WTC11 (cell line): ENCODE measurements at regions not wholly inside any gene's neighbourhood (a gene's known extent, or its start where the extent isn't known, plus 50 kb on each side); places are given as distances from the start of the nearest gene placed in this dataset.

Source experiments
- ATAC-seq: fragments of 200-7000 bp; cut with Tn5 transposase; 2 replicates; pipeline ENCODE4 v1.10.0; 2021; ENCODE audit warnings: mild to moderate bottlenecking, moderate library complexity
- CTCF ChIA-PET: fragments of 300-600 bp; sonication (Branson Sonifier 250); formaldehyde crosslinking; loops from one replicate; lab custom pipeline; 2021; ENCODE audit warnings: antibody characterized with exemption; lab: Charles Lee
- POLR2A ChIA-PET: fragments of 350-600 bp; sonication (Branson Sonifier 250); formaldehyde crosslinking; loops from one replicate; lab custom pipeline; 2021; ENCODE audit warnings: antibody characterized with exemption; lab: Charles Lee
- DNase-seq: peaks from one replicate; pipeline ENCODE4 v3.0.0; 2021; ENCODE audit warnings: low spot score
- H3K27ac Mint-ChIP-seq: 2 replicates; pipeline ENCODE4 v1.8.0; 2021; ENCODE audit warnings: mixed read lengths
- H3K27me3 Mint-ChIP-seq: 2 replicates; pipeline ENCODE4 v1.8.0; 2021; ENCODE audit warnings: low read depth, mild to moderate bottlenecking, moderate library complexity, mixed read lengths
- H3K36me3 Mint-ChIP-seq: 2 replicates; pipeline ENCODE4 v1.8.0; 2021; ENCODE audit warnings: mixed read lengths
- H3K4me1 Mint-ChIP-seq: 2 replicates; pipeline ENCODE4 v1.8.0; 2022; ENCODE audit warnings: mixed read lengths
- H3K4me3 Mint-ChIP-seq: 2 replicates; pipeline ENCODE4 v1.8.0; 2021; ENCODE audit warnings: mild to moderate bottlenecking, moderate library complexity, mixed read lengths
- H3K9me3 Mint-ChIP-seq: 2 replicates; pipeline ENCODE4 v1.8.0; 2021; ENCODE audit warnings: mixed read lengths
- ARID4B ChIP-seq: sonication (generic); formaldehyde crosslinking; IDR thresholded peaks from 2 replicates; pipeline ENCODE4 v1.8.0; 2023; ENCODE audit warnings: missing genetic modification reagents, mild to moderate bottlenecking, borderline replicate concordance
- ATF6 ChIP-seq: sonication (generic); formaldehyde crosslinking; IDR thresholded peaks from 2 replicates; pipeline ENCODE4 v1.8.1; 2023; ENCODE audit warnings: mild to moderate bottlenecking, missing genetic modification reagents
- CDX4 ChIP-seq: fragments of 250-450 bp; sonication (Bioruptor Pico); IDR thresholded peaks from 2 replicates; pipeline ENCODE4 v1.9.0; 2021; ENCODE audit warnings: moderate library complexity, mild to moderate bottlenecking, inconsistent platforms, borderline replicate concordance
- ELF4 ChIP-seq: sonication (generic); formaldehyde crosslinking; IDR thresholded peaks from 2 replicates; pipeline ENCODE4 v1.8.1; 2022; ENCODE audit warnings: low read depth, mild to moderate bottlenecking, moderate library complexity, missing genetic modification reagents
- IRF1 ChIP-seq: sonication (generic); formaldehyde crosslinking; IDR thresholded peaks from 2 replicates; pipeline ENCODE4 v1.8.0; 2023; ENCODE audit warnings: missing genetic modification reagents
- IRF2 ChIP-seq: sonication (generic); formaldehyde crosslinking; IDR thresholded peaks from 2 replicates; pipeline ENCODE4 v1.8.0; 2022; ENCODE audit warnings: low read depth, missing genetic modification reagents, borderline replicate concordance
- MAX ChIP-seq: sonication (generic); formaldehyde crosslinking; IDR thresholded peaks from 2 replicates; pipeline ENCODE4 v1.8.0; 2022; ENCODE audit warnings: mild to moderate bottlenecking, missing genetic modification reagents
- PRDM15 ChIP-seq: sonication (generic); formaldehyde crosslinking; IDR thresholded peaks from 2 replicates; pipeline ENCODE4 v1.8.0; 2022; ENCODE audit warnings: missing genetic modification reagents
- ZMAT4 ChIP-seq: fragments of 250-450 bp; sonication (Bioruptor Pico); IDR thresholded peaks from 2 replicates; pipeline ENCODE4 v1.9.0; 2021; ENCODE audit warnings: mild to moderate bottlenecking
- ZNF263 ChIP-seq: sonication (generic); formaldehyde crosslinking; IDR thresholded peaks from 2 replicates; pipeline ENCODE4 v1.8.1; 2022; ENCODE audit warnings: low read depth, mild to moderate bottlenecking, moderate library complexity, missing genetic modification reagents
- ZNF396 ChIP-seq: fragments of 250-450 bp; sonication (Bioruptor Pico); IDR thresholded peaks from 2 replicates; pipeline ENCODE4 v1.8.0; 2021; ENCODE audit warnings: mild to moderate bottlenecking, moderate library complexity, borderline replicate concordance
- ZNF532 ChIP-seq: fragments of 250-450 bp; sonication (Bioruptor Pico); IDR thresholded peaks from 2 replicates; pipeline ENCODE4 v1.9.0; 2021; ENCODE audit warnings: mild to moderate bottlenecking, borderline replicate concordance

GRCh38 chr17:33385133-33385532 lies 92.0 kb upstream of the ASIC2 start:
- DNase-seq = peak; percentile 33
- peaks cover 26% of the 10 kb centered on the region for H3K4me1 Mint-ChIP-seq
- H3K27me3 Mint-ChIP-seq = no peaks in the 10 kb centered on the region; the same call in 1 of the 2 replicates
- H3K9me3 Mint-ChIP-seq = no peaks in the 10 kb centered on the region
- ChIA-PET CTCF (interaction anchor here (0.6 to 0.9 kb wide), 2 partner anchors 266 to 1561 kb away, joined by 3 read pairs; no protein-coding TSS in a partner anchor), POLR2A (no interaction called here)
- H3K36me3 Mint-ChIP-seq = no peaks in the 10 kb centered on the region
- H3K27ac Mint-ChIP-seq = no peak overlapping the region
- no peak overlapping the region for H3K4me3 Mint-ChIP-seq
- no peak for TF ChIP-seq ARID4B (CRISPR knock-in tag)
- peak; percentile 63 for ATAC-seq

GRCh38 chr17:33385713-33386112 lies 92.6 kb upstream of the ASIC2 start:
- ChIA-PET CTCF (interaction anchor here (0.6 to 0.9 kb wide), 2 partner anchors 266 to 1562 kb away, joined by 3 read pairs; no protein-coding TSS in a partner anchor), POLR2A (no interaction called here)
- no peak overlapping the region for H3K4me3 Mint-ChIP-seq
- peaks cover 20% of the 10 kb centered on the region for H3K4me1 Mint-ChIP-seq
- no peak for ATAC-seq
- H3K36me3 Mint-ChIP-seq = no peaks in the 10 kb centered on the region
- no peak overlapping the region for H3K27ac Mint-ChIP-seq
- no peak for TF ChIP-seq IRF1
- TF ChIP-seq ZMAT4 (CRISPR knock-in tag) = no peak
- TF ChIP-seq ELF4 = no peak
- no peak for TF ChIP-seq PRDM15
- no peak for TF ChIP-seq MAX
- no peak for TF ChIP-seq ZNF263 (CRISPR knock-in tag)
- no peak for TF ChIP-seq ATF6 (CRISPR knock-in tag)
- no peak for TF ChIP-seq ZNF532 (CRISPR knock-in tag)
- no peak for TF ChIP-seq IRF2
- no peak for TF ChIP-seq ZNF396 (CRISPR knock-in tag)
- TF ChIP-seq CDX4 = no peak
- no peak for DNase-seq
- peaks cover 4% of the 10 kb centered on the region; the same call in 1 of the 2 replicates for H3K27me3 Mint-ChIP-seq
- H3K9me3 Mint-ChIP-seq = no peaks in the 10 kb centered on the region
